Uterus (tissue), 3 donors: ENCODE measurements at regions not wholly inside any gene's neighbourhood (a gene's known extent, or its start where the extent isn't known, plus 50 kb on each side); places are given as distances from the start of the nearest gene placed in this dataset.

Experiments
- DNase-seq, 2 donors: peaks; one replicate each; pipeline ENCODE4 v3.0.0-alpha.2; 2019 to 2020
- H3K27ac ChIP-seq, 2 donors: fragments of 200-600 bp; sonication (generic); 1 replicate in 1 of 2; 2 replicates in 1 of 2; pipeline ENCODE4 v1.5.1; 2016 to 2018
- H3K27me3 ChIP-seq, 2 donors: fragments of 200-600 bp; sonication (generic); one replicate each; pipeline ENCODE4 v1.5.1; 2018 to 2019; ENCODE audit warnings: control low read depth in 1 of 2
- H3K36me3 ChIP-seq, 2 donors: fragments of 200-600 bp; sonication (generic); one replicate each; pipeline ENCODE4 v1.5.1; 2019; ENCODE audit warnings: control low read depth in 1 of 2
- H3K4me1 ChIP-seq, 2 donors: fragments of 200-600 bp; sonication (generic); one replicate each; pipeline ENCODE4 v1.5.1; 2018 to 2019; ENCODE audit warnings: control low read depth in 1 of 2
- H3K4me3 ChIP-seq, 2 donors: fragments of 200-600 bp; sonication (generic); 1 replicate in 1 of 2; 2 replicates in 1 of 2; pipeline ENCODE4 v1.5.1; 2018 to 2019; ENCODE audit warnings: mild to moderate bottlenecking in 1 of 2
- H3K9me3 ChIP-seq, 2 donors: fragments of 200-600 bp; sonication (generic); one replicate each; pipeline ENCODE4 v1.5.1; 2019; ENCODE audit warnings: control low read depth in 1 of 2
- CTCF ChIP-seq, 4 experiments: fragments of 200-600 bp in 2 of 4; fragments of 450-650 bp in 2 of 4; sonication (generic) in 2 of 4; IDR thresholded peaks; one replicate each; pipeline ENCODE4 v1.5.1; 2016 to 2019; ENCODE audit warnings: antibody characterized with exemption in 4 of 4, mild to moderate bottlenecking in 2 of 4, moderate library complexity in 1 of 4
- POLR2A ChIP-seq, 2 donors: fragments of 450-650 bp; IDR thresholded peaks; one replicate each; pipeline ENCODE4 v1.6.1; 2016; ENCODE audit warnings: antibody characterized with exemption in 2 of 2, mild to moderate bottlenecking in 1 of 2, moderate library complexity in 1 of 2
- intact Hi-C: fragments of 100-400 bp; cut with DNase I; formaldehyde crosslinking; loops from one replicate; pipeline ENCODE4 v1.15.1; 2023; ENCODE audit warnings: low total_unique reads
- donor health status: DM: yes; HTN: yes; CAD: no.

GRCh38 chr13:99027661-99028425, 50.0 kb upstream of the DOCK9 start:
- Histone ChIP-seq H3K36me3 (no peaks in the 10 kb centered on the region), H3K27ac (no peak overlapping the region), H3K4me3 (no peak overlapping the region), H3K9me3 (no peaks in the 10 kb centered on the region), H3K4me1 (no peaks in the 10 kb centered on the region), H3K27me3 (no peaks in the 10 kb centered on the region)
- TF ChIP-seq CTCF (IDR thresholded peaks at IDR 0.05), result no peak
- no peak for TF ChIP-seq POLR2A (IDR thresholded peaks at IDR 0.05)
- no peak for DNase-seq
- intact Hi-C loops, result no loop called here

GRCh38 chr13:99028890-99029289, 51.0 kb upstream of the DOCK9 start:
- intact Hi-C loops, result no loop called here
- Histone ChIP-seq H3K27me3 (no peaks in the 10 kb centered on the region), H3K36me3 (no peaks in the 10 kb centered on the region), H3K4me3 (no peak overlapping the region), H3K4me1 (no peaks in the 10 kb centered on the region), H3K27ac (no peak overlapping the region), H3K9me3 (no peaks in the 10 kb centered on the region)
- TF ChIP-seq POLR2A (IDR thresholded peaks at IDR 0.05) (no peak), CTCF (IDR thresholded peaks at IDR 0.05) (no peak)
- DNase-seq, result no peak

- Histone ChIP-seq H3K36me3 (no peaks in the 10 kb centered on the region), H3K4me3 (no peak overlapping the region), H3K27me3 (no peaks in the 10 kb centered on the region), H3K4me1 (no peaks in the 10 kb centered on the region), H3K27ac (no peak overlapping the region), H3K9me3 (no peaks in the 10 kb centered on the region)
- no peak for DNase-seq
- intact Hi-C loops, result no loop called here
- TF ChIP-seq CTCF (IDR thresholded peaks at IDR 0.05) (no peak), POLR2A (IDR thresholded peaks at IDR 0.05) (no peak)
These were observed 51.7 kb upstream of the DOCK9 start for GRCh38 chr13:99029576-99029975.

- Histone ChIP-seq H3K4me1 (no peaks in the 10 kb centered on the region), H3K4me3 (no peak overlapping the region), H3K27ac (no peak overlapping the region), H3K27me3 (no peaks in the 10 kb centered on the region), H3K36me3 (no peaks in the 10 kb centered on the region), H3K9me3 (no peaks in the 10 kb centered on the region)
- no peak for DNase-seq
- no peak for TF ChIP-seq CTCF (IDR thresholded peaks at IDR 0.05)
- TF ChIP-seq POLR2A (IDR thresholded peaks at IDR 0.05), result no peak
- intact Hi-C loops, result no loop called here
These were observed 52.5 kb upstream of the DOCK9 start for GRCh38 chr13:99030326-99030725.

- Histone ChIP-seq H3K9me3 (no peaks in the 10 kb centered on the region), H3K27ac (no peak overlapping the region), H3K36me3 (no peaks in the 10 kb centered on the region), H3K4me3 (no peak overlapping the region), H3K27me3 (no peaks in the 10 kb centered on the region), H3K4me1 (no peaks in the 10 kb centered on the region)
- intact Hi-C loops, result no loop called here
- TF ChIP-seq CTCF (IDR thresholded peaks at IDR 0.05) (no peak), POLR2A (IDR thresholded peaks at IDR 0.05) (no peak)
- no peak for DNase-seq
These were observed 54.0 kb upstream of the DOCK9 start for GRCh38 chr13:99031832-99032231.
